ENCODE measurements at regions not wholly inside any gene's neighbourhood (a gene's known extent, or its start where the extent isn't known, plus 50 kb on each side); places are given as distances from the start of the nearest gene placed in this dataset.

- TF ChIP-seq ZNF639 (CRISPR knock-in tag; conservative IDR thresholded peaks at IDR 0.05 in 1 of 2, IDR thresholded peaks at IDR 0.05 in 1 of 2) (no peak), KDM4B (IDR thresholded peaks at IDR 0.05; ENCODE audit: borderline replicate concordance in 2 of 2, low read depth in 1 of 2) (no peak), ZBTB33 (CRISPR knock-in tag; IDR thresholded peaks at IDR 0.05) (no peak), JUND (IDR thresholded peaks at IDR 0.05; ENCODE audit: borderline replicate concordance, low read depth, low read length) (no peak), JUND (tag; IDR thresholded peaks at IDR 0.05; ENCODE audit: borderline replicate concordance, low read depth, low read length) (no peak)
These were observed 312.8 kb upstream of the PRKCQ start (continued) for GRCh38 chr10:6892864-6893263.

GRCh38 chr10:6891924-6892323, 311.8 kb upstream of the PRKCQ start:
- ChIA-PET CTCF (ENCODE audit: low intra/inter-chr PET ratio) (interaction anchor here (0.6 kb wide), 1 partner anchor 23 kb away, joined by 3 read pairs; no protein-coding TSS in a partner anchor), POLR2A (no interaction called here)
- no TSS peak for BruUV-seq (replicated peaks)
- ATAC-seq, result no peak
- no peak overlapping the region for H3K27ac ChIP-seq (ENCODE audit: extremely low read depth, low read depth, low read length)
- no peaks in the 10 kb centered on the region for H3K79me2 ChIP-seq (ENCODE audit: control insufficient read depth, insufficient read depth, low read length)
- no peak overlapping the region for H3K4me3 ChIP-seq
- intact Hi-C loops (cut with micrococcal nuclease) (no loop called here), in situ Hi-C loops (cut with MboI) (no loop called here)
- DNase-seq (ENCODE audit: extremely low read depth in 1 of 4, low spot score in 3 of 4), result no peak
- no peak overlapping the region for H3K4me2 ChIP-seq (ENCODE audit: insufficient read depth, low read length)
- H4K20me1 ChIP-seq (replicated peaks; ENCODE audit: control insufficient read depth, insufficient read depth, low read length), result no peaks in the 10 kb centered on the region
- H3K9me3 ChIP-seq (replicated peaks; ENCODE audit: control insufficient read depth, insufficient read depth, low read depth, low read length), result no peaks in the 10 kb centered on the region
- no peaks in the 10 kb centered on the region; a peak in 1 of 5 replicates for H3K4me1 ChIP-seq (replicated peaks in 1 of 2; ENCODE audit: control insufficient read depth in 2 of 2, insufficient read depth in 2 of 2, low read length in 2 of 2)
- H2AFZ ChIP-seq (ENCODE audit: low read depth, low read length), result no peak overlapping the region
- 15% methylated on average over 4 of the region's 4 CpGs for WGBS (ENCODE audit: insufficient coverage, low coverage, missing lambda C conversion rate)
- H3K36me3 ChIP-seq (ENCODE audit: control insufficient read depth, insufficient read depth, low read length), result no peaks in the 10 kb centered on the region
- FAIRE-seq, result no peak
- no peak overlapping the region for H3K9ac ChIP-seq (ENCODE audit: insufficient read depth in 1 of 2, low read depth in 2 of 2, low read length in 2 of 2)
- no peaks in the 10 kb centered on the region for H3K9me1 ChIP-seq (ENCODE audit: control insufficient read depth, insufficient read depth, low read length)
- peaks cover 0 to 14% of the 10 kb centered on the region in 2 experiments; a peak in 4 of 5 replicates for H3K27me3 ChIP-seq (ENCODE audit: control insufficient read depth in 2 of 2, insufficient read depth in 2 of 2, low read length in 2 of 2)
- no peak for TF ChIP-seq NFIX (CRISPR knock-in tag; IDR thresholded peaks at IDR 0.05; ENCODE audit: low read depth)
- TF ChIP-seq DLX4 (CRISPR knock-in tag; IDR thresholded peaks at IDR 0.05), result no peak
- no peak for TF ChIP-seq LARP7 (IDR thresholded peaks at IDR 0.05)
- no peak for TF ChIP-seq POLR2AphosphoS5 (IDR thresholded peaks at IDR 0.05; ENCODE audit: control insufficient read depth, insufficient read depth, low read depth, low read length)
- TF ChIP-seq HEY1 (CRISPR knock-in tag; IDR thresholded peaks at IDR 0.05; ENCODE audit: borderline replicate concordance), result no peak
- TF ChIP-seq NCOA1 (IDR thresholded peaks at IDR 0.05; ENCODE audit: low read depth), result no peak
- TF ChIP-seq SIN3A (IDR thresholded peaks at IDR 0.05; ENCODE audit: borderline replicate concordance in 2 of 2, control insufficient read depth in 1 of 2, low read depth in 2 of 2, low read length in 2 of 2), result no peak
- no peak for TF ChIP-seq RBM39 (optimal IDR thresholded peaks at IDR 0.05; ENCODE audit: low read depth, low read length)
- no peak for TF ChIP-seq ZNF780A (CRISPR knock-in tag; IDR thresholded peaks at IDR 0.05)
- TF ChIP-seq FIP1L1 (IDR thresholded peaks at IDR 0.05; ENCODE audit: low read depth, low read length, poor library complexity, severe bottlenecking), result no peak
- no peak for TF ChIP-seq ZNF24 (IDR thresholded peaks at IDR 0.05)
- TF ChIP-seq E2F4 (CRISPR knock-in tag; IDR thresholded peaks at IDR 0.05; ENCODE audit: low read depth), result no peak
